GM19328 (cell line): ENCODE measurements at regions not wholly inside any gene's neighbourhood (a gene's known extent, or its start where the extent isn't known, plus 50 kb on each side); places are given as distances from the start of the nearest gene placed in this dataset.
"Not testable (repeated sequence)": the region's sequence is repeated elsewhere in the genome, so short reads cannot be mapped to it uniquely, and the experiment has no call there.

Experiments used
- ATAC-seq: cut with Tn5 transposase; IDR thresholded peaks from one replicate; pipeline ENCODE4 v1.9.1; 2021; ENCODE audit warnings: mild to moderate bottlenecking, moderate library complexity; ENCODE audit not compliant: unreplicated experiment

- no peak for ATAC-seq
Observed at GRCh38 chr4:19650903-19651864, 600.5 kb upstream of the SLIT2 start.

GRCh38 chr4:19645589-19645988 is 606.1 kb upstream of the SLIT2 start:
- ATAC-seq, result no peak

GRCh38 chr4:19636451-19636850 is 615.3 kb upstream of the SLIT2 start:
- no peak for ATAC-seq

GRCh38 chr4:19631814-19632213 is 619.9 kb upstream of the SLIT2 start:
- ATAC-seq, result no peak

DNA sequence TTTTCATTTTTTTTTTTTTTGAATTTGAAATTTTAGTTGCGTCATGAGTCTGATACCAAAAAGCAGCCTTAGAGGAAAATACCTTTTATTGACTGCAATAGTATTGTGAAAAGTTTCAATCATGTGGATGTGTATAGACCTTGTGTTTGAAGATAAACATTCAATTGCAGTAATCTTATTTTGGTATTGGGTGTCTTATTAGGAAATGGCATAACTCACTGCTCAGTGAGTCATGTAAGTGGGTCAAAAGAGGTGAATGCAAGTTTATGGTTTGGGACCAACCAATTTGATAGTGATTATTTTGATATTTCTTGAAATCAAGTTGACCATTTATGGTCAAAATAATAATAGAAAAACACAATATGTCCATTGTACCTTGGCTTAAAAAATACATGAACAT is 627.8 kb upstream of the SLIT2 start:
- ATAC-seq, result no peak

DNA sequence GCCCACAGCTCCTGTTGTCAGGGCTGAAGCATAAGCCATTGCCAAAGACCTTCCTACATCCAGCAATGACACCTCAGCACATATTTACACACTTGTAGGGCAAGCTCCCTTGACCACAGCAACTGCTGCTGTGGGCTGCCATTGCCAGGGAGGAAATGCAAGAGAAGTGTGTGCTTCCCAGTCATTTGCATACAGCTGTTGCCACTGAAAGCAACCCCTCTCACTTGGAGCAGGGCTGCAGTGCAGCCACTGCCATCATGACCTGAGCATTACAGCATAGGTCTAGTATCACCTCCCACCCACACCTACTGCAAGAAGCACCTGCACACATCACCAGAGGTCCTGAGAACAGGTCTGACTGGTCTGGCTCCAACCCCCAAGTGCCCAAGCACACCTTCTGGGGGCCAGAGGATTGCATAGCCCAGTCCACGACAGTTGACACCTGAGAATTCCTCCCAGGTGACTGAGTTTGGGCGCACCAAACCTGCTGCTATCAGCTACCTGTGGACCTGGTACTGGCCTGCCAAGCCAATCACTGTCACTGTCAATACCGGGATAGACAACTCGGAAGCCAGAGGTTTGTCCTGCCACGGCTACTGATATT is 636.5 kb upstream of the SLIT2 start:
- no peak for ATAC-seq

- ATAC-seq, result no peak
Observed at GRCh38 chr4:19614171-19614570, 637.5 kb upstream of the SLIT2 start.

DNA sequence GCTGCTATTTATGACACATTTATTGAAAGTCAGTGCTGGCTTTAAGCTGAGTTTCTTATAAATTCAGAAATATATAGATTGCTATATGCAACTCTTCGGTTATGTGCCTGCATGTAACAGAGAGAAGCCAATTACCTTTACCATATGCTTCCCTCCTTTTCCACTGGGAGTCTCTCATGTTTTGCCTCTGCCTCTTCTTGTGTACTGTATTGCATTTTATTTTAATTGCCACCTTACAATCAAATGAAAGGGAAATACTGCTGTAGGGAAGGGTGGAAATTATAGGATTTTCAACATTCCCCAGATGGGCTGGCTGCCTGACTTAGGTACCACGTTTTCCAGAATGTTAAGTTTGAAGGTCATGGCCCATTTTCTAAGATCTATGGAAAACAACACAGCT is 655.4 kb upstream of the SLIT2 start:
- no peak for ATAC-seq

DNA sequence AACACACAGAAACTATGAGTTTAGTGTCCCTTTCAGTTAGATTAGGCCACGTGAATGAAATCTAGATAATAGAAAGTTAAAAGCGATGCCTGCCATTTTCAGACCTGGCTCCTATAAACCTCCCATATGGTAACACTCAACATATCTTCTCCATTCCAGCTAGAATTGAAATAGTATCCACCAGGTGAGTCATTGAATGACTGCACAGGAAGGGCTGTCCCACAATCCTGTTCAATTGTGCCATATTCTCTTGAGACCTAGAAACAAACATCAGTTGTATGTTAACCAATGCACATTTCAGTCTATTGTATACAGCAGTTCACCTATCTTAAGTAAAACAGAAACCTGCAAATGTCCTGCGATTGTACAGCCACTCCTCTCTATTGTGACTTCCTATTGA is 659.3 kb upstream of the SLIT2 start:
- ATAC-seq, result no peak

GRCh38 chr4:19583827-19584569 is 667.7 kb upstream of the SLIT2 start:
- ATAC-seq, result no peak

GRCh38 chr4:19580095-19580494 is 671.6 kb upstream of the SLIT2 start:
- no peak for ATAC-seq

DNA sequence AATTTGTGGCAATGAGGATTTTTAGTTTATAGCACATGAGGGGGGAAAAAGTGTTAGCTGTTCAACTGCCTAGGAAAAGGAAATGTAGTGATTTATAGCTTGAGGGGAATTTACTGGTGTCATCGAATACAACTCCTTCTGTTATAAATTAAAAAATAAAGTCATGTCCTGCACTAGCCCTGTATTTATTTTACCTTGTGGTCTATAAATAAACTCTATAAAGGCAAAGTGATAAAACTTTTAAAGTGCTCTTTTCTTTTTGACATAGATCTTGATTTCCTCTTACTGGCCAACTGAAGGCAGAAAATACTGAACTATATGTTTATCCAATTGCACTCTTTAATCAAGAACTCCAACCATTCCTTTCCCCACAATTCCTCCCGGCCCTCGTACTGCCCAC is 672.1 kb upstream of the SLIT2 start:
- no peak for ATAC-seq

GRCh38 chr4:19577097-19577496 is 674.6 kb upstream of the SLIT2 start:
- no peak for ATAC-seq

DNA sequence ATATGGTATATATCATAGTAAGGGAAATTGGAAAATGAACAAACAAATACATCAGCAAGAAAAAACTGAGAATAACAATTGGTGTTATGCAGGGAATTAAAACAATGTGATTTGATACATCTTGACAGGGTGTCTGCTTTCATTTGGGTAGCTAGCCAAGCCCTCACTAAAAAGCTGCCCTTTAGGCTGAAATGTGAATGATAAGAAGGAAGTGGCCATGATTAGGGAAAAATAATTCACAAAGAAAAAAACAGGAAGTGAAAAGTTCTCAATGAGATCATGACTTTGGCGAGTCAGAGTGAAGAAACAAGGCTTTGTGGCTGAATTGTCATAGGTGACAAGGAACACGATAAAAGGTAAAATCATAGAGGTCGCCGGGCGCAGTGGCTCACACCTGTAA is 675.8 kb upstream of the SLIT2 start:
- ATAC-seq, result no peak

DNA sequence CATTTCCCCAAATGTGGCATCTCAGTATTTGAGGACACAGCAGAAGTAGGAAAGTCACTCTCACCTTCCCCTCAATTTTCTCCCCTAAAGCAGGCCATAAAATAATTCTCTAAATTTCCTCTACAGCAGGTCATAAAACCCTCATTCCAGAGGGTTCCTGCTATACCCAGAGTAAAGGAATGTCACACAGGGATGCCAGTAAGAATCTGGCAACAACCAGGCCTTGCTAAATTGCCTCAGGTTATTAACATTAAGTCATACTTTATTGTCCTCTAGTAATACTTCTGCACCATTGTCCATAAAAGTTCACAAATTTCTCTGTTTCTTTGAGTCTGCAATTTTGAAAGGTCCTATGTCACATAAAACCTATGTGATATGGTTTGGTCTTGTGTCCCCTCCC is 685.7 kb upstream of the SLIT2 start:
- ATAC-seq, result no peak

- ATAC-seq, result no peak
Observed at GRCh38 chr4:19562456-19562855, 689.2 kb upstream of the SLIT2 start.

GRCh38 chr4:19557161-19557560 is 694.5 kb upstream of the SLIT2 start:
- ATAC-seq, result no peak

DNA sequence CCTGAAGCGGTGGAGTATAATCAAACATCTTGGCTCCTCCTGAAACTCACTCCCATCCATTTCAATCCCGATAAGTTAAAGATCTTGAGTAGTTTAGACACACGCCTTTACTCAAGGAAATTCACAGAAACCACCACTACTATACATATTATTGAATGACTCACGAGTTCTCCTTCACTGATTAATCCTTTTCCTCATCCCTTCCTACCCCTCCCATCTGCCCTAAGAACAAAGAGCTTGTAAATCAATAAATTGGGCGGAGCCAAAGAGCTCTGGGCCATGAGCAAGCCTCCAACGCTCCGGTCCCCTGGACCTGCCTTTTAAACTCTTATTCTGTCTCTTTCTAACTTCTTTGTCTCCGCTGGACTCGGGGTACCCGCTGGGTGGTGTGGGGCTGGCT is 695.4 kb upstream of the SLIT2 start:
- not testable (repeated sequence) for ATAC-seq

- ATAC-seq, result no peak
Observed at GRCh38 chr4:19547463-19547862, 704.2 kb upstream of the SLIT2 start.

DNA sequence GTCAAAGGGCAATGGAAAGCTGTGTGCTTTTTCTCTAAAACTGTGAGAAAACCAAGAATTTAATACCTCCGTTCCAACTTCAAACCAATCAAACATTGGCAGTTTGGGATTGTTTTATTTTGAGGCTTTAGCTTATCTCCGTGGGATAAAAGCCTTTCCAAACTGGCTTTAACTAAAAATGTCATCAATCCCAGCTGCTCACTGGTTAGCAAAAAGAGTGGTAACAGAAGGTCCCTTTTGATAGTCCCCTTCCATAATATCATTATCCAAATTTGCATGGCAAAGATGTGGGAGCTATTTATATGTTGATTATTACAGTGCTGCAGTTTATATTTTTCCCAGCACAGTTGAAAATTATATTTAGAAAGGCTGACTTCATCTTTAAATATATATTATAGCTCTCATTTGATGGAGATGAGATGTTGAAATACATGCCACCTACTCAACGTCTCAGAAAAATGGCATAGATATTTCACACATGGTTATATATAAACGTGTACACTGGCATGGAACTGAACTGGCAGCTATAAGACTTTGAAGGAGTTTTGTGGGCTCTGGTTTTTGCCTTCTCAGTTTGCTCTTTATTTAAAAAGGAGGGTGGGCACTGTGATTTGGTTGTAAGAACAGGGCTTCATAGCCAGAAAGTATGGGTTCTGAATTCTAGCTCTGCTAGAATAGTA is 707.1 kb upstream of the SLIT2 start:
- ATAC-seq, result no peak

DNA sequence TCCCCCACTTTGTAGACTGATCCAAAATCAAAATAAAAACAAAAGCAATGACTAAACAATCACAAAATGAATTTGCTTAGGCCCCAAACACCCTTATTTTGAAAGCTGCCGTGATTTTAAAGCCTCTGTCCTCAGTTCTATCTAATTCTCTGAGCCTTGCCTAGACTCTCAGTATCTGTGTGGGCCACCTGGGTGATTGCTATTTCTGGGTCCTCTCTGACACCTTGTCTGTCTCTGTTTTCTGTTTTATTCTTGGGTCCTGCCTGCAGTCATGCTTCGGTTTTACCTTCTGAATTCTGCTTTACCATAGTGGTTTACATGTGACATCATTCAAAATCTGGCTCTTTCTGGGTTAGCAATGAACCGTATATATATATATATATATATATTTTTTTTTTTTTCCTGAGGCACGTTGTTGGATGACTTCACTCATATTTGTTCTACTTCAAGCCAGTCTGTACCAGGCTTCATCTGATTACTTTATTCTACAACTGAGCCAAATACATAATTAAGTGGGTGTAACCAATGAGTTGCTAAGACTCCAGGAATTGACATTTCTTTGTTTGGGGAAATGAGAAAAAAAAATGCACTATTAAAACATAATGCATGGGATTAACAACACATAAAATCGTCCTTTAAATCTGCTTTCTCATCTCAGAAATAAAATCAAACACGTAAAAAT is 710.7 kb upstream of the SLIT2 start:
- no peak for ATAC-seq
